ENCODE measurements at regions not wholly inside any gene's neighbourhood (a gene's known extent, or its start where the extent isn't known, plus 50 kb on each side); places are given as distances from the start of the nearest gene placed in this dataset.
"Not testable (repeated sequence)": the region's sequence is repeated elsewhere in the genome, so short reads cannot be mapped to it uniquely, and the experiment has no call there.

DNA sequence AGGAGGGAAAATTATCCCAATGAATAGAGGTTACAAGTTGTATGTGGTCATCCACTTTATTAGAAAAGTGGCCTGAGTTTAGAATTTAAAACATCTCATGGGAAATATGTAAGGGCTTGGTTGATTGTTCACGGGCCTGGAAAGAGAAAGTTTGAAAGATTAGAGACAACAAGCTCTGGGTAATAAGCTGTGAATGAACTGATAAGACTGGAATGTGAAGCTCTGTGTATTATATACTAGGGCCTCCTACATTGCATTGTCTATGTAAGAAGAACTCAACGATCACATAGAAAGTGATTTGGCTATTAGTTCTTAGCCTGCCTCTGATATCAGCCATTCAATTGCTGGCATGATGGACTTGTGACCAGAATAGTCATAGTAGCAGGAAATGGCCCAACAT is 199.2 kb upstream of the MAGI2 start:
- no peaks in the 10 kb centered on the region for H3K4me1 ChIP-seq
- no peaks in the 10 kb centered on the region for H3K27me3 ChIP-seq
- TF ChIP-seq, protein P1, sequence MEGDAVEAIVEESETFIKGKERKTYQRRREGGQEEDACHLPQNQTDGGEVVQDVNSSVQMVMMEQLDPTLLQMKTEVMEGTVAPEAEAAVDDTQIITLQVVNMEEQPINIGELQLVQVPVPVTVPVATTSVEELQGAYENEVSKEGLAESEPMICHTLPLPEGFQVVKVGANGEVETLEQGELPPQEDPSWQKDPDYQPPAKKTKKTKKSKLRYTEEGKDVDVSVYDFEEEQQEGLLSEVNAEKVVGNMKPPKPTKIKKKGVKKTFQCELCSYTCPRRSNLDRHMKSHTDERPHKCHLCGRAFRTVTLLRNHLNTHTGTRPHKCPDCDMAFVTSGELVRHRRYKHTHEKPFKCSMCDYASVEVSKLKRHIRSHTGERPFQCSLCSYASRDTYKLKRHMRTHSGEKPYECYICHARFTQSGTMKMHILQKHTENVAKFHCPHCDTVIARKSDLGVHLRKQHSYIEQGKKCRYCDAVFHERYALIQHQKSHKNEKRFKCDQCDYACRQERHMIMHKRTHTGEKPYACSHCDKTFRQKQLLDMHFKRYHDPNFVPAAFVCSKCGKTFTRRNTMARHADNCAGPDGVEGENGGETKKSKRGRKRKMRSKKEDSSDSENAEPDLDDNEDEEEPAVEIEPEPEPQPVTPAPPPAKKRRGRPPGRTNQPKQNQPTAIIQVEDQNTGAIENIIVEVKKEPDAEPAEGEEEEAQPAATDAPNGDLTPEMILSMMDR (IDR thresholded peaks at IDR 0.05), result no peak
- no peaks in the 10 kb centered on the region for H3K9me3 ChIP-seq
- H3K4me3 ChIP-seq, result no peak overlapping the region
- H3K36me3 ChIP-seq, result no peaks in the 10 kb centered on the region
- DNase-seq (ENCODE audit: low spot score), result no peak
- no peak overlapping the region for H3K27ac ChIP-seq

DNA sequence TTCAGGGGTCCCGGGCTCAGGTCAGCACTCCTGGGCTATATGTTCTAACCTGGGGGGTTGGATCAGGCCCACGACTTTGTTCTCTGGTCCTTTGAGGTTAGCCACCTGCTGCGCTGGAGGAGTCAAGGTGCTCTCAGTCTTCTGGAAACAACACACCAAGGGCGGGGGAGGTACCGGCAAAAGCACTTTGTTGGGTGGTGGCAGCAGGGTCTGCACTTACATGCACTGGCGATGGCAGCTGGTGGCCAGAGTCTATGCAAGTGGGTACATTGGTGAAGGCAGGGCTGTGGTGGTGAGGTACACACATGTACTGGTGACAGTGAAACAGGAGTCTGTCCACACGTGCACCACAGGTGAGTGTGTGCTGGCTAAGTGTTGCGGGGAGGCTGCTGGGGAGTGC is 194.2 kb upstream of the MAGI2 start:
- H3K27me3 ChIP-seq, result no peaks in the 10 kb centered on the region
- H3K4me3 ChIP-seq, result no peak overlapping the region
- no peaks in the 10 kb centered on the region for H3K36me3 ChIP-seq
- DNase-seq (ENCODE audit: low spot score), result no peak
- no peaks in the 10 kb centered on the region for H3K4me1 ChIP-seq
- TF ChIP-seq, protein P1 (IDR thresholded peaks at IDR 0.05), result no peak
- no peaks in the 10 kb centered on the region for H3K9me3 ChIP-seq
- H3K27ac ChIP-seq, result no peak overlapping the region

- no peaks in the 10 kb centered on the region for H3K9me3 ChIP-seq
- TF ChIP-seq, protein P1 (IDR thresholded peaks at IDR 0.05), result no peak
- H3K36me3 ChIP-seq, result no peaks in the 10 kb centered on the region
- no peak for DNase-seq (ENCODE audit: low spot score)
- no peaks in the 10 kb centered on the region for H3K27me3 ChIP-seq
- no peaks in the 10 kb centered on the region for H3K4me1 ChIP-seq
- H3K4me3 ChIP-seq, result no peak overlapping the region
- H3K27ac ChIP-seq, result no peak overlapping the region
Measured at GRCh38 chr7:79646278-79646677, 192.8 kb upstream of the MAGI2 start.

DNA sequence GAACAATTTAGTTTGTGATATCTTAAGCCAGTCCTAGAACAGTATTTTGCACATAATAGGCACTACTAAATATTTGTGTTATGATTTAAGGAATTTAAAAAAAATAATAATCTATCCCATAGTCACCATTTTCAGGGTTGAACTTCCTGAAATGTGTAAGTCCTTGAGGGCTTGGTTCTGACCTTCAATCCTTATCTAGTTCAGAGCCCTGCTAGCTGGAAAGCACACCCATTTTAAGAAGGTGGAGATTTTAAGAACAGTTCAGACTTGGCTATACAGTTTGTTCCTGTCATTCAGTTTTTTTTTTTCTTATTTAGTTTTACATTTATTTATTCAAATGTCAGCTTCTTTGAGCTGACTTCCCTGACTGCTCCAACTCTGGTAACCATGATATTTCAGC is 183.4 kb upstream of the MAGI2 start:
- no peaks in the 10 kb centered on the region for H3K9me3 ChIP-seq
- no peaks in the 10 kb centered on the region for H3K4me1 ChIP-seq
- no peaks in the 10 kb centered on the region for H3K36me3 ChIP-seq
- H3K27ac ChIP-seq, result no peak overlapping the region
- H3K27me3 ChIP-seq, result no peaks in the 10 kb centered on the region
- TF ChIP-seq, protein P1 (IDR thresholded peaks at IDR 0.05), result no peak
- no peak for DNase-seq (ENCODE audit: low spot score)
- no peak overlapping the region for H3K4me3 ChIP-seq

DNA sequence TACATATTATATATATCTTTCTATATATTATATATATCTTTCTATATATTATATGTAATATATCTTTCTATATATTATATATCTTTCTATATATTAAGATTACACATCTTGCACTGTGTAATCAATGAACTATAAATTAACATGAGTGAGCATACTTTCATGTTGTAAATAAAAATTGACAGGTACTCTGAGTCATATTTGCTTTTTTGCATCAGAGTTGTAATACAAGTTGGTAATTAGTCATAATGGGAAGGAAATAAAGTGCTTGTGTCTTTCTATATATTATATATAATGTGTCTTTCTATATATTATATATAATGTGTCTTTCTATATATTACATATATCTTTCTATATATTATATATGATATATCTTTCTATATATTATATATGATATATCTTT is 172.5 kb upstream of the MAGI2 start:
- H3K27ac ChIP-seq; DNase-seq (ENCODE audit: low spot score); H3K4me3 ChIP-seq; H3K27me3 ChIP-seq; H3K9me3 ChIP-seq; H3K36me3 ChIP-seq; H3K4me1 ChIP-seq: not testable (repeated sequence)

GRCh38 chr7:79624336-79624735 is 170.9 kb upstream of the MAGI2 start:
- Histone ChIP-seq H3K36me3 (no peaks in the 10 kb centered on the region), H3K27me3 (no peaks in the 10 kb centered on the region), H3K4me3 (no peak overlapping the region), H3K4me1 (no peaks in the 10 kb centered on the region), H3K9me3 (no peaks in the 10 kb centered on the region), H3K27ac (no peak overlapping the region)
- TF ChIP-seq, protein P1 (IDR thresholded peaks at IDR 0.05), result no peak
- no peak for DNase-seq (ENCODE audit: low spot score)
